ENCODE measurements at regions not wholly inside any gene's neighbourhood (a gene's known extent, or its start where the extent isn't known, plus 50 kb on each side); places are given as distances from the start of the nearest gene placed in this dataset.

- no peak overlapping the region for H3K9ac ChIP-seq (ENCODE audit: extremely low read depth, insufficient read length, low read length)
- no peak overlapping the region for H2AK5ac ChIP-seq (ENCODE audit: insufficient read length, low read length)
- H2BK15ac ChIP-seq (ENCODE audit: low read depth, low read length) = no peak overlapping the region
- no CpG with 5 or more reads among the region's 10 CpGs for WGBS (ENCODE audit: extremely low coverage, insufficient read length, low lambda C conversion rate)
- no peak overlapping the region for H2BK120ac ChIP-seq (ENCODE audit: low read depth, low read length, poor library complexity, severe bottlenecking)
- no peak overlapping the region for H2AFZ ChIP-seq (ENCODE audit: low read length)
- Mint-ChIP-seq H3K36me3 (ENCODE audit: insufficient read depth in 1 of 3, low read depth in 3 of 3) (no peaks in the 10 kb centered on the region), H3K9me3 (no peaks in the 10 kb centered on the region), H3K27ac (no peak overlapping the region), H3K4me1 (no peaks in the 10 kb centered on the region), H3K27me3 (ENCODE audit: low read depth) (no peaks in the 10 kb centered on the region), H3K4me3 (no peak overlapping the region)
- no peak overlapping the region for H3K56ac ChIP-seq (ENCODE audit: insufficient read length, low read depth, low read length)
- H2BK12ac ChIP-seq (ENCODE audit: insufficient read length, low read depth, low read length) = no peak overlapping the region
- H3K79me1 ChIP-seq (ENCODE audit: insufficient read depth, low read depth, low read length, poor library complexity, severe bottlenecking) = no peaks in the 10 kb centered on the region
- H3K9me3 ChIP-seq (ENCODE audit: control insufficient read depth, low read depth, low read length) = no peaks in the 10 kb centered on the region
- no peak overlapping the region for H3K4me2 ChIP-seq (ENCODE audit: insufficient read depth, insufficient read length, low read length)
- H4K5ac ChIP-seq (ENCODE audit: insufficient read length, low read depth, low read length) = no peak overlapping the region
- no peaks in the 10 kb centered on the region for H3K79me2 ChIP-seq (ENCODE audit: insufficient read depth, low read length)
- H2BK5ac ChIP-seq (ENCODE audit: insufficient read length, low read length) = no peak overlapping the region
- H4K8ac ChIP-seq (replicated peaks; ENCODE audit: insufficient read length, low read depth, low read length) = no peak overlapping the region
- H4K20me1 ChIP-seq (ENCODE audit: control insufficient read depth, insufficient read depth, insufficient read length) = no peaks in the 10 kb centered on the region
- no peaks in the 10 kb centered on the region for H3K4me1 ChIP-seq (ENCODE audit: insufficient read depth, low read length)
- no peak for DNase-seq
- H3K4ac ChIP-seq (ENCODE audit: low read depth, low read length) = no peak overlapping the region
- H3K23ac ChIP-seq (ENCODE audit: insufficient read length, low read depth, low read length) = no peak overlapping the region
- H3K27me3 ChIP-seq (ENCODE audit: insufficient read depth, low read length) = no peaks in the 10 kb centered on the region
- H3T11ph ChIP-seq (ENCODE audit: low read length) = no peak overlapping the region
- H3K14ac ChIP-seq (ENCODE audit: insufficient read depth, low read length) = no peak overlapping the region
- no peak for TF ChIP-seq CTCF (conservative IDR thresholded peaks at IDR 0.05)
- H3K23me2 ChIP-seq (ENCODE audit: insufficient read length, low read depth, low read length, poor library complexity, severe bottlenecking) = no peaks in the 10 kb centered on the region
- no peak overlapping the region for H3K18ac ChIP-seq (ENCODE audit: insufficient read length, low read depth, low read length)
- H4K91ac ChIP-seq (ENCODE audit: insufficient read length, low read depth, low read length) = no peak overlapping the region
- H3K27ac ChIP-seq (ENCODE audit: insufficient read length, low read depth, low read length) = no peak overlapping the region
- no peak overlapping the region for H2BK20ac ChIP-seq (ENCODE audit: low read depth, low read length, poor library complexity, severe bottlenecking)
Measured at GRCh38 chr11:92644595-92645445, 324.6 kb upstream of the MTNR1B start.
